Liver (tissue), 8 donors: ENCODE measurements at regions not wholly inside any gene's neighbourhood (a gene's known extent, or its start where the extent isn't known, plus 50 kb on each side); places are given as distances from the start of the nearest gene placed in this dataset.

Experiments
- DNase-seq: peaks from one replicate; pipeline ENCODE4 v3.0.0-alpha.2; 2017; ENCODE audit warnings: low spot score
- H3K27ac ChIP-seq, 2 donors: one replicate each; pipeline ENCODE4 v1.7.0; 2013; ENCODE audit warnings: inconsistent platforms in 2 of 2, low read length in 2 of 2, control low read depth in 1 of 2, low read depth in 1 of 2, mild to moderate bottlenecking in 1 of 2
- H3K27me3 ChIP-seq, 4 donors: one replicate each; pipeline versions ENCODE4 v1.6.1 to v1.7.0; 2013; ENCODE audit warnings: low read length in 3 of 4, inconsistent platforms in 1 of 4, mild to moderate bottlenecking in 1 of 4, moderate library complexity in 1 of 4; ENCODE audit not compliant: control insufficient read depth in 4 of 4, insufficient read depth in 4 of 4
- H3K36me3 ChIP-seq, 4 donors: one replicate each; pipeline versions ENCODE4 v1.6.1 to v1.7.0; 2013; ENCODE audit warnings: low read length in 3 of 4, mild to moderate bottlenecking in 3 of 4, low read depth in 1 of 4, moderate library complexity in 1 of 4; ENCODE audit not compliant: control insufficient read depth in 4 of 4, insufficient read depth in 3 of 4
- H3K4me1 ChIP-seq, 4 donors: one replicate each; pipeline versions ENCODE4 v1.6.1 to v1.7.0; 2013; ENCODE audit warnings: low read length in 3 of 4, mild to moderate bottlenecking in 3 of 4, moderate library complexity in 1 of 4; ENCODE audit not compliant: control insufficient read depth in 4 of 4, insufficient read depth in 4 of 4
- H3K4me3 ChIP-seq, 3 donors: one replicate each; pipeline versions ENCODE4 v1.6.1 to v1.7.0; 2013; ENCODE audit warnings: low read length in 3 of 3, control low read depth in 1 of 3, low read depth in 1 of 3, mild to moderate bottlenecking in 1 of 3
- H3K9ac ChIP-seq, 2 donors: one replicate each; pipeline ENCODE4 v1.7.0; 2013; ENCODE audit warnings: low read length in 2 of 2, mild to moderate bottlenecking in 2 of 2, moderate library complexity in 2 of 2, control low read depth in 1 of 2, low read depth in 1 of 2
- H3K9me3 ChIP-seq, 4 donors: one replicate each; pipeline versions ENCODE4 v1.6.1 to v1.7.0; 2013; ENCODE audit warnings: low read length in 3 of 4; ENCODE audit not compliant: control insufficient read depth in 4 of 4
- CTCF ChIP-seq: fragments of 150-350 bp; IDR thresholded peaks from 2 replicates; pipeline ENCODE4 v1.5.1; 2017; ENCODE audit warnings: improper control_type of control experiment, low read depth, low read length; ENCODE audit not compliant: missing input control
- EGR1 ChIP-seq, 2 donors: IDR thresholded peaks; 2 replicates each; pipeline ENCODE4 v1.6.1; 2016 to 2018; ENCODE audit warnings: antibody characterized with exemption in 2 of 2, low read depth in 2 of 2
- FOXA1 ChIP-seq: IDR thresholded peaks from 2 replicates; pipeline ENCODE4 v1.6.1; 2016; ENCODE audit warnings: antibody characterized with exemption
- FOXA2 ChIP-seq: IDR thresholded peaks from 2 replicates; pipeline ENCODE4 v1.6.1; 2016; ENCODE audit warnings: antibody characterized with exemption
- GABPA ChIP-seq, 2 donors: IDR thresholded peaks in 1 of 2; conservative IDR thresholded peaks in 1 of 2; 2 replicates each; pipeline ENCODE4 v1.6.1; 2016; ENCODE audit warnings: antibody characterized with exemption in 2 of 2, mild to moderate bottlenecking in 1 of 2, moderate library complexity in 1 of 2
- HNF4A ChIP-seq, 2 donors: conservative IDR thresholded peaks; 2 replicates each; pipeline ENCODE4 v1.6.1; 2016; ENCODE audit warnings: antibody characterized with exemption in 2 of 2, mild to moderate bottlenecking in 2 of 2
- HNF4G ChIP-seq: IDR thresholded peaks from 2 replicates; pipeline ENCODE4 v1.6.1; 2016; ENCODE audit warnings: antibody characterized with exemption
- JUND ChIP-seq, 2 donors: IDR thresholded peaks; 2 replicates each; pipeline ENCODE4 v1.6.1; 2016; ENCODE audit warnings: antibody characterized with exemption in 2 of 2
- MAX ChIP-seq: IDR thresholded peaks from 2 replicates; pipeline ENCODE4 v1.6.1; 2016; ENCODE audit warnings: antibody characterized with exemption
- NR2F2 ChIP-seq: IDR thresholded peaks from 2 replicates; pipeline ENCODE4 v1.6.1; 2016; ENCODE audit warnings: antibody characterized with exemption
- RAD21 ChIP-seq, 2 donors: IDR thresholded peaks; 2 replicates each; pipeline ENCODE4 v1.6.1; 2016; ENCODE audit warnings: antibody characterized with exemption in 2 of 2, mild to moderate bottlenecking in 2 of 2
- REST ChIP-seq: IDR thresholded peaks from 2 replicates; pipeline ENCODE4 v1.6.1; 2016; ENCODE audit warnings: antibody characterized with exemption, mild to moderate bottlenecking
- RXRA ChIP-seq, 2 donors: IDR thresholded peaks; 2 replicates each; pipeline ENCODE4 v1.6.1; 2017 to 2018; ENCODE audit warnings: antibody characterized with exemption in 2 of 2, mild to moderate bottlenecking in 1 of 2
- SP1 ChIP-seq: IDR thresholded peaks from 2 replicates; pipeline ENCODE4 v1.6.1; 2018; ENCODE audit warnings: antibody characterized with exemption, mild to moderate bottlenecking
- TAF1 ChIP-seq: conservative IDR thresholded peaks from 2 replicates; pipeline ENCODE4 v1.6.1; 2016; ENCODE audit warnings: antibody characterized with exemption, mild to moderate bottlenecking
- YY1 ChIP-seq: IDR thresholded peaks from 2 replicates; pipeline ENCODE4 v1.6.1; 2016; ENCODE audit warnings: antibody characterized with exemption, mild to moderate bottlenecking
- ZBTB33 ChIP-seq: IDR thresholded peaks from 2 replicates; pipeline ENCODE4 v1.6.1; 2016; ENCODE audit warnings: antibody characterized with exemption
- WGBS: extraction: QIAGEN DNeasy Blood & Tissue Kit; methylation state at CpG from one replicate; pipeline ENCODE4 v1.1.7; 2013; 5-methylcytosine and 5-hydroxymethylcytosine counted together
- TF ChIP-seq, protein P1 (sequence below): IDR thresholded peaks from 2 replicates; pipeline ENCODE4 v1.6.1; 2016; ENCODE audit warnings: antibody characterized with exemption
- donor health status: healthy.
- donor health status: healthy.
- donor health status: healthy.
- donor health status: healthy.
- donor health status: healthy.

DNA sequence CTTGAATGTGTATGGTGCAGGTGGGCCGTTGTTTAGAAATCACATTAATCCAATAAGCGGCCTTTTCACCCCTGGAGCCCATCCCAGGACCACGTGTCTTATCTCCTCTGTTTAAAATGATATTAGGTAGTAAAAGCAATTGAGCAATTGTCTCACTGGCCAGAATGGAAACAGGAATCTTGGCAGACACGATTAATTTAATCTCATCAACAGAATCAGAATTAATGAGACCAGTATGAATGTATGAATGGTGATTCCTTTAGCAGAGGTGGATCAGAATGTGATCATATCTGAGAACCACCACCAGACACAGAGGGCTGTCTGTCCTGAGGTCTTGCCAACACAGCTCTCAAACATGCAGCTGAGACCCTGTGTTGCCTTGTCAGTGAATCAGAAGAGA is 1591.4 kb downstream of the REEP3 start (continued):
- TF ChIP-seq CTCF (no peak), JUND (IDR thresholded peaks at IDR 0.05) (no peak), EGR1 (IDR thresholded peaks at IDR 0.05; ENCODE audit: low read depth in 2 of 2) (no peak), NR2F2 (no peak), HNF4A (conservative IDR thresholded peaks at IDR 0.05) (no peak), RAD21 (IDR thresholded peaks at IDR 0.05) (no peak)
- TF ChIP-seq, protein P1, sequence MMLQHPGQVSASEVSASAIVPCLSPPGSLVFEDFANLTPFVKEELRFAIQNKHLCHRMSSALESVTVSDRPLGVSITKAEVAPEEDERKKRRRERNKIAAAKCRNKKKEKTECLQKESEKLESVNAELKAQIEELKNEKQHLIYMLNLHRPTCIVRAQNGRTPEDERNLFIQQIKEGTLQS: no peak

- Histone ChIP-seq H3K9me3 (no peaks in the 10 kb centered on the region), H3K9ac (no peak overlapping the region), H3K36me3 (no peaks in the 10 kb centered on the region), H3K27ac (no peak overlapping the region), H3K4me3 (no peak overlapping the region), H3K27me3 (no peaks in the 10 kb centered on the region), H3K4me1 (no peaks in the 10 kb centered on the region)
- 70% methylated on average over 1 of the region's 1 CpG for WGBS
- TF ChIP-seq CTCF (no peak), RXRA (IDR thresholded peaks at IDR 0.05) (no peak), EGR1 (IDR thresholded peaks at IDR 0.05; ENCODE audit: low read depth in 2 of 2) (no peak), HNF4G (no peak), YY1 (no peak), GABPA (IDR thresholded peaks at IDR 0.05 in 1 of 2, conservative IDR thresholded peaks at IDR 0.05 in 1 of 2) (no peak), FOXA2 (no peak), NR2F2 (no peak), FOXA1 (no peak), REST (no peak), TAF1 (no peak), HNF4A (conservative IDR thresholded peaks at IDR 0.05) (no peak), SP1 (no peak), RAD21 (IDR thresholded peaks at IDR 0.05) (no peak), MAX (no peak), JUND (IDR thresholded peaks at IDR 0.05) (no peak), ZBTB33 (no peak)
- TF ChIP-seq, protein P1: no peak
- DNase-seq: no peak
Measured at GRCh38 chr10:65123120-65123519, 1601.9 kb downstream of the REEP3 start.
